ENCODE measurements at regions not wholly inside any gene's neighbourhood (a gene's known extent, or its start where the extent isn't known, plus 50 kb on each side); places are given as distances from the start of the nearest gene placed in this dataset.

GRCh38 chr10:61189912-61190311 is 245.9 kb upstream of the RHOBTB1 start:
- TF ChIP-seq EP300 (IDR thresholded peaks at IDR 0.05) (no peak), CTCF (IDR thresholded peaks at IDR 0.05) (no peak)
